Kidney epithelial cell (primary cell): ENCODE measurements at regions not wholly inside any gene's neighbourhood (a gene's known extent, or its start where the extent isn't known, plus 50 kb on each side); places are given as distances from the start of the nearest gene placed in this dataset.

Experiments used
- DNase-seq: peaks from one replicate; pipeline ENCODE4 v3.0.0-alpha.2; 2010; ENCODE audit warnings: low read depth
- H3K27me3 ChIP-seq: 2 replicates; pipeline ENCODE4 v1.6.0; 2011; ENCODE audit warnings: low read length; ENCODE audit not compliant: control insufficient read depth, insufficient read depth
- H3K36me3 ChIP-seq: 2 replicates; pipeline ENCODE4 v1.5.1; 2011; ENCODE audit warnings: low read length; ENCODE audit not compliant: control insufficient read depth, insufficient read depth
- H3K4me3 ChIP-seq: 2 replicates; pipeline ENCODE4 v1.5.1; 2011; ENCODE audit warnings: low read depth, mild to moderate bottlenecking, control low read depth, low read length
- CTCF ChIP-seq: IDR thresholded peaks from 2 replicates; pipeline ENCODE4 v1.5.1; 2011; ENCODE audit warnings: mild to moderate bottlenecking, moderate library complexity, low read length, control low read depth, inconsistent platforms; ENCODE audit not compliant: insufficient read depth, poor library complexity, severe bottlenecking

- no peaks in the 10 kb centered on the region for H3K27me3 ChIP-seq
- DNase-seq = no peak
- no peak for TF ChIP-seq CTCF
- H3K36me3 ChIP-seq = no peaks in the 10 kb centered on the region
- H3K4me3 ChIP-seq = no peak overlapping the region
Measured at GRCh38 chr6:139549561-139550070, 175.2 kb upstream of the CITED2 start.

GRCh38 chr6:139547804-139548203 lies 173.4 kb upstream of the CITED2 start:
- no peak for TF ChIP-seq CTCF
- no peaks in the 10 kb centered on the region for H3K27me3 ChIP-seq
- DNase-seq = no peak
- no peaks in the 10 kb centered on the region for H3K36me3 ChIP-seq
- no peak overlapping the region for H3K4me3 ChIP-seq

- no peak for DNase-seq
- no peak for TF ChIP-seq CTCF
- no peaks in the 10 kb centered on the region for H3K36me3 ChIP-seq
- H3K27me3 ChIP-seq = no peaks in the 10 kb centered on the region
- H3K4me3 ChIP-seq = no peak overlapping the region
Measured at GRCh38 chr6:139547122-139547776, 172.8 kb upstream of the CITED2 start.

GRCh38 chr6:139546106-139546472 lies 171.6 kb upstream of the CITED2 start:
- TF ChIP-seq CTCF = no peak
- no peak overlapping the region for H3K4me3 ChIP-seq
- H3K27me3 ChIP-seq = no peaks in the 10 kb centered on the region
- DNase-seq = no peak
- no peaks in the 10 kb centered on the region for H3K36me3 ChIP-seq

- DNase-seq = no peak
- TF ChIP-seq CTCF = no peak
- no peaks in the 10 kb centered on the region for H3K36me3 ChIP-seq
- no peaks in the 10 kb centered on the region for H3K27me3 ChIP-seq
- H3K4me3 ChIP-seq = no peak overlapping the region
Measured at GRCh38 chr6:139545206-139546105, 171.0 kb upstream of the CITED2 start.

GRCh38 chr6:139544701-139545057 lies 170.2 kb upstream of the CITED2 start:
- Histone ChIP-seq H3K4me3 (no peak overlapping the region), H3K27me3 (no peaks in the 10 kb centered on the region), H3K36me3 (no peaks in the 10 kb centered on the region)
- no peak for DNase-seq
- no peak for TF ChIP-seq CTCF
